BJ (cell line): ENCODE measurements at regions not wholly inside any gene's neighbourhood (a gene's known extent, or its start where the extent isn't known, plus 50 kb on each side); places are given as distances from the start of the nearest gene placed in this dataset.

Source experiments
- CTCF ChIA-PET: fragments of 350-600 bp; formaldehyde crosslinking; extraction: SDS; loops from one replicate; lab custom pipeline; 2021; ENCODE audit warnings: antibody characterized with exemption, inconsistent platforms; lab: Yijun Ruan, JAX
- POLR2A ChIA-PET: fragments of 300-600 bp; sonication (Branson Sonifier 250); formaldehyde crosslinking; extraction: SDS; loops from one replicate; lab custom pipeline; 2021; ENCODE audit warnings: antibody characterized with exemption; lab: Charles Lee
- DNase-seq: peaks from one replicate; pipeline ENCODE4 v3.0.0-alpha.2; 2011; ENCODE audit warnings: low read depth
- H3K27me3 ChIP-seq: 2 replicates; pipeline ENCODE4 v1.6.0; 2011; ENCODE audit warnings: low read length; ENCODE audit not compliant: control insufficient read depth, insufficient read depth
- H3K36me3 ChIP-seq: 2 replicates; pipeline ENCODE4 v1.5.1; 2011; ENCODE audit warnings: low read length; ENCODE audit not compliant: control insufficient read depth, insufficient read depth
- H3K4me3 ChIP-seq: 2 replicates; pipeline ENCODE4 v1.5.1; 2011; ENCODE audit warnings: low read depth, mild to moderate bottlenecking, control low read depth, low read length
- TF ChIP-seq, protein P1 (sequence below): IDR thresholded peaks from 2 replicates; pipeline ENCODE4 v1.5.1; 2011; ENCODE audit warnings: low read depth, mild to moderate bottlenecking, control low read depth, inconsistent platforms, low read length, moderate library complexity; ENCODE audit not compliant: insufficient read depth

GRCh38 chr4:116066711-116067245, 953.4 kb upstream of the NDST4 start:
- TF ChIP-seq, protein P1, sequence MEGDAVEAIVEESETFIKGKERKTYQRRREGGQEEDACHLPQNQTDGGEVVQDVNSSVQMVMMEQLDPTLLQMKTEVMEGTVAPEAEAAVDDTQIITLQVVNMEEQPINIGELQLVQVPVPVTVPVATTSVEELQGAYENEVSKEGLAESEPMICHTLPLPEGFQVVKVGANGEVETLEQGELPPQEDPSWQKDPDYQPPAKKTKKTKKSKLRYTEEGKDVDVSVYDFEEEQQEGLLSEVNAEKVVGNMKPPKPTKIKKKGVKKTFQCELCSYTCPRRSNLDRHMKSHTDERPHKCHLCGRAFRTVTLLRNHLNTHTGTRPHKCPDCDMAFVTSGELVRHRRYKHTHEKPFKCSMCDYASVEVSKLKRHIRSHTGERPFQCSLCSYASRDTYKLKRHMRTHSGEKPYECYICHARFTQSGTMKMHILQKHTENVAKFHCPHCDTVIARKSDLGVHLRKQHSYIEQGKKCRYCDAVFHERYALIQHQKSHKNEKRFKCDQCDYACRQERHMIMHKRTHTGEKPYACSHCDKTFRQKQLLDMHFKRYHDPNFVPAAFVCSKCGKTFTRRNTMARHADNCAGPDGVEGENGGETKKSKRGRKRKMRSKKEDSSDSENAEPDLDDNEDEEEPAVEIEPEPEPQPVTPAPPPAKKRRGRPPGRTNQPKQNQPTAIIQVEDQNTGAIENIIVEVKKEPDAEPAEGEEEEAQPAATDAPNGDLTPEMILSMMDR, result no peak
- ChIA-PET POLR2A (no interaction called here), CTCF (no interaction called here)
- Histone ChIP-seq H3K27me3 (no peaks in the 10 kb centered on the region), H3K36me3 (no peaks in the 10 kb centered on the region), H3K4me3 (no peak overlapping the region)
- DNase-seq, result no peak

DNA sequence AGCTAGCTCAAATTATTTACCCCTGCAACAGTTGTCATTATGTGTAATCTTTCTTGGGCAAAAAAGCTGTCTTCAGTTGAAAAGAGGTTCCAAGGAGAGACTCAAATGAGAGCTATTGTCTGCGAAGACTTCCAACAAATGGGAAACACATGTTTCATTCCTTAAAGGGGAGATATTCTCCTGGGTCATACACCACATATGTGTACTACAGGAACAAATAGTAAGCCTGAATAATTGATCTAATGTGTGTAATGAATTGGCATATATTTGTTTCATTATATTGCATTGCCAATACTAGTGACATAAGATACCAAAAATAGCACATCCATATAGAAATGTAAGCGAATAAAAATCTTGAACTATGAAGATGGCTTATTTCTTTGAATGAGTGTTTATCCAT, 950.9 kb upstream of the NDST4 start:
- Histone ChIP-seq H3K4me3 (no peak overlapping the region), H3K36me3 (no peaks in the 10 kb centered on the region), H3K27me3 (no peaks in the 10 kb centered on the region)
- ChIA-PET CTCF (no interaction called here), POLR2A (no interaction called here)
- DNase-seq, result no peak
- TF ChIP-seq, protein P1, result no peak

- POLR2A ChIA-PET, result no interaction called here
- TF ChIP-seq, protein P1, result no peak
- no peak for DNase-seq
These were observed 945.9 kb upstream of the NDST4 start for GRCh38 chr4:116059361-116059760.

DNA sequence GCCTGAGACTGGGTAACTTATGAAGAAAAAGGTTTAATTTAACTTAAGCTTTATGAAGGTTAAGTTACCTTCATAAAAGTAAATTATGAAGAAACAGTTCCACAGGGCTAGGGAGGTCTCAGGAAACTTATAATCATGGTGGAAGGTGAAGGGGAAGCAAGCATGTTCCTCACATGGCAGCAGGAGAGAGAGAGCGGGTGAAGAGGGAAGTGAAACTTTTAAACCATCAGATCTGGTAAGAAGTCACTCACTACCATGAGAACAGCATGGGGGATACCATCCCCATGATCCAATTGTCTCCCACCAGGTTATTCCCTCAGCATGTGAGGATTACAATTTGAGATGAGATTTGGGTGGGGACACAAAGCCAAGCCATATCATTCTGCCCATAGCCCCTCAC, 944.7 kb upstream of the NDST4 start:
- ChIA-PET CTCF (no interaction called here), POLR2A (no interaction called here)
- Histone ChIP-seq H3K36me3 (no peaks in the 10 kb centered on the region), H3K27me3 (no peaks in the 10 kb centered on the region), H3K4me3 (no peak overlapping the region)
- TF ChIP-seq, protein P1, result no peak
- DNase-seq, result no peak

More at GRCh38 chr4:116059361-116059760, 945.9 kb upstream of the NDST4 start:
- Histone ChIP-seq H3K36me3 (no peaks in the 10 kb centered on the region), H3K27me3 (no peaks in the 10 kb centered on the region), H3K4me3 (no peak overlapping the region)
- CTCF ChIA-PET, result no interaction called here

DNA sequence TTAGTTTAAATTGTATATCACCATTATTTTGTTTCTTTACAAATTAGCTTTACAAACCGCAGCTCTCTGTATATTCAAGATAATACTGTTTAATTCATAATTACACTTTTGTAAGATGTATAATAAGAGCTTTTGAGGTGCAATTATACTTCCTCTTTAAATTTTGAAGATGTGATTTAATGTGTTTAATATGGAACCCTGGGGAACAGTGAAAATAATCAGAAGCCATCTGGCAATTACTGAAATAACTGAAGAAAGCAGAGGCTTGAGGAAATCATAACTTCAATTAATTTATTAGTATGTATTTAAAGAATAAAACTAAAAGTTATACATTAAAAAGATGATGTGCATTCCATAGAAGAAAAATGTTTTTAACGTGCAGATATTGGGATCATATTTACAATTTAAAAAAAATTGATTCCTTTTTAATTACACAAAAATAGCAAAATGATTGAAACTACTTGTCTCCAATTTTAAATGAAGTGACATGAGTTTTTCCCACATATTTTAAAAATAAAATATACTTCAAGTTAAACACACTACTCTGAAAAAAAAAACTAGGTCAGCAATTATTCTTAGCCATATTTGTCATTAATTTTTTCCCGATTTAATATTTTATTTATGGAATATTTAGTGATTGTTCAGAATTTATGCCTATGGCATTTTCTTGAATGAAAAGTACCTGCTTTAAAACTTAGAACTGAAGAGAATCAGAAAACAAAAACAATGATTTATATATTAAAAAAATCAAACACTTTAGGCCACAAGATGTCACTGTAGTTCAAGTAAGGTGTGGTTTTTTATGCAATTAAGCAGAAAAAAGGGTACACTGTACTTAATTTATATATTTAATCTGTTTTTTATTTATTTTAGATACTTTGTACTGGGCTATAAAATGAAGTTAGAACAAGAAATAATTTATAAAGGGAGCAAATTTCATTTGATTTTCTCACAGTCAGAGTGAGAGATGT, 942.7 kb upstream of the NDST4 start:
- ChIA-PET CTCF (no interaction called here), POLR2A (no interaction called here)
- Histone ChIP-seq H3K27me3 (no peaks in the 10 kb centered on the region), H3K36me3 (no peaks in the 10 kb centered on the region), H3K4me3 (no peak overlapping the region)
- DNase-seq, result no peak
- TF ChIP-seq, protein P1, result no peak
